ENCODE measurements at regions not wholly inside any gene's neighbourhood (a gene's known extent, or its start where the extent isn't known, plus 50 kb on each side); places are given as distances from the start of the nearest gene placed in this dataset.

- Histone ChIP-seq H3K4me3 (no peak overlapping the region), H3K36me3 (no peaks in the 10 kb centered on the region), H3K9me3 (no peaks in the 10 kb centered on the region), H3K27me3 (no peaks in the 10 kb centered on the region), H3K4me1 (peaks cover 4% of the 10 kb centered on the region), H3K27ac (no peak overlapping the region)
- WGBS, result 91% methylated on average over 6 of the region's 7 CpGs
- TF ChIP-seq CTCF (IDR thresholded peaks at IDR 0.05) (no peak), EP300 (IDR thresholded peaks at IDR 0.05) (no peak), POLR2AphosphoS5 (IDR thresholded peaks at IDR 0.05) (no peak), POLR2A (IDR thresholded peaks at IDR 0.05) (no peak)
- DNase-seq (ENCODE audit: low spot score in 2 of 2), result no peak
These were observed 559.6 kb downstream of the SPRY1 start for GRCh38 chr4:123956204-123956603.

GRCh38 chr4:123966990-123967769, 570.6 kb downstream of the SPRY1 start:
- no peak for DNase-seq (ENCODE audit: low spot score in 2 of 2)
- Histone ChIP-seq H3K36me3 (no peaks in the 10 kb centered on the region), H3K4me3 (no peak overlapping the region), H3K9me3 (no peaks in the 10 kb centered on the region), H3K27ac (no peak overlapping the region), H3K4me1 (no peaks in the 10 kb centered on the region), H3K27me3 (no peaks in the 10 kb centered on the region)
- TF ChIP-seq EP300 (IDR thresholded peaks at IDR 0.05) (no peak), POLR2A (IDR thresholded peaks at IDR 0.05) (no peak), CTCF (IDR thresholded peaks at IDR 0.05) (no peak), POLR2AphosphoS5 (IDR thresholded peaks at IDR 0.05) (no peak)
- WGBS, result 66% methylated on average over 4 of the region's 4 CpGs

- Histone ChIP-seq H3K9me3 (no peaks in the 10 kb centered on the region), H3K27me3 (no peaks in the 10 kb centered on the region), H3K27ac (no peak overlapping the region), H3K4me1 (peaks cover 19% of the 10 kb centered on the region), H3K36me3 (no peaks in the 10 kb centered on the region), H3K4me3 (no peak overlapping the region)
- DNase-seq (ENCODE audit: low spot score in 2 of 2), result no peak
- TF ChIP-seq EP300 (IDR thresholded peaks at IDR 0.05) (no peak), POLR2AphosphoS5 (IDR thresholded peaks at IDR 0.05) (no peak), POLR2A (IDR thresholded peaks at IDR 0.05) (no peak), CTCF (IDR thresholded peaks at IDR 0.05) (no peak)
- 65% methylated on average over 1 of the region's 1 CpG for WGBS
These were observed 575.4 kb downstream of the SPRY1 start for GRCh38 chr4:123972031-123972430.

- H3K36me3 ChIP-seq, result no peaks in the 10 kb centered on the region
- H3K9me3 ChIP-seq, result no peaks in the 10 kb centered on the region
- peaks cover 24% of the 10 kb centered on the region for H3K4me1 ChIP-seq
- DNase-seq (ENCODE audit: low spot score in 2 of 2), result no peak
- H3K27ac ChIP-seq, result no peak overlapping the region
- H3K27me3 ChIP-seq, result no peaks in the 10 kb centered on the region
- TF ChIP-seq POLR2A (IDR thresholded peaks at IDR 0.05), result no peak
- TF ChIP-seq CTCF (IDR thresholded peaks at IDR 0.05), result no peak
- TF ChIP-seq EP300 (IDR thresholded peaks at IDR 0.05), result no peak
- no peak for TF ChIP-seq POLR2AphosphoS5 (IDR thresholded peaks at IDR 0.05)
- 64% methylated on average over 2 of the region's 2 CpGs for WGBS
- H3K4me3 ChIP-seq, result no peak overlapping the region
These were observed 578.0 kb downstream of the SPRY1 start for GRCh38 chr4:123974386-123975149.

GRCh38 chr4:123976285-123976684, 579.7 kb downstream of the SPRY1 start:
- TF ChIP-seq EP300 (IDR thresholded peaks at IDR 0.05) (no peak), POLR2A (IDR thresholded peaks at IDR 0.05) (no peak), POLR2AphosphoS5 (IDR thresholded peaks at IDR 0.05) (no peak), CTCF (IDR thresholded peaks at IDR 0.05) (no peak)
- DNase-seq (ENCODE audit: low spot score in 2 of 2), result no peak
- no peak overlapping the region for H3K4me3 ChIP-seq
- H3K27me3 ChIP-seq, result no peaks in the 10 kb centered on the region
- H3K27ac ChIP-seq, result no peak overlapping the region
- H3K9me3 ChIP-seq, result no peaks in the 10 kb centered on the region
- peaks cover 24% of the 10 kb centered on the region for H3K4me1 ChIP-seq
- 33% methylated on average over 7 of the region's 7 CpGs for WGBS
- H3K36me3 ChIP-seq, result no peaks in the 10 kb centered on the region

Data from suprapubic skin (tissue), 4 donors.